ENCODE measurements at regions not wholly inside any gene's neighbourhood (a gene's known extent, or its start where the extent isn't known, plus 50 kb on each side); places are given as distances from the start of the nearest gene placed in this dataset.

DNA sequence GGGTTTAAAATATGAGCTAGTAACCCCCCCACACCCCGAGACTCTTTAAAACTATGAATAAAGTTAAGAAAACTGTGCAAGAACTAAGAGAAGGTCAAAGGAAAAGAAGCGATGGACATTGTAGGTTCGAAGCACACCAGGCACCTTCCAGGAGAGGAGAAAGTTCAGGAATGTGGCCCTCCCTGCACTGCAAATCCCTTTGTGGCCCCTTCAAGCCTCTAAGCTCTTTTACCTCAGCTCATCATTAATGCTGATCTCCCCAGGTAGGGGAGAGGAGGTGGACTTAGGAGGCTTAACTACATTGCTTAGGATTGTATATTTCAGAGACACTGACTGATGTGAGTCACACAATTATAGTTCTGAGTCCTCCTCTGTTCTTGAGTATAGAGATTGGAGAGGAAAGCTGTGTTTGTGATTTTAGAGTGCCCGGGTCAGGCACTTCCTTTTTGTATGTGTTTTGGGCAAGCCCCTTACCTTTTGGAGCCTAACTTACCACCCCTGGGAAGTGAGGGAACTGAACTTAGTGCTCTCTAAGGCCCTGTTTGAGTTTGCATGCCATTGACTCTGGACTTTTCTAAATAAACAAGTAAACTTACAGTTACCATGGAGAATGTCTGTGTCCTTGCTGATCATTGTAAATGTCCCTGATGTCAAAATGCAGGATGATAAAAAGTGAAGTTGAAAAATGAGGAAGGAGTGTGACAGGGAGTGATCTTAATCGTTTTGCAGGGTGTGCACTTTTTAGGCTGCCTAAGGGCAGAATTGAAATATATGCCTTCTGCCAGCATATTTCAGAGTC is 140.8 kb upstream of the ZEB2 start:
- H3K9me3 Mint-ChIP-seq (ENCODE audit: insufficient read depth): no peaks in the 10 kb centered on the region
- no peak for ATAC-seq (ENCODE audit: low read depth)
- no peaks in the 10 kb centered on the region for H3K27me3 Mint-ChIP-seq
- H3K9me3 ChIP-seq (ENCODE audit: control extremely low read depth in 1 of 3, control insufficient read depth in 2 of 3, insufficient read depth in 1 of 3, low read length in 2 of 3): no peaks in the 10 kb centered on the region
- peak overlapping the region; percentile 34 for H3K27ac Mint-ChIP-seq
- ChIA-PET POLR2A (no interaction called here), CTCF (no interaction called here)
- intact Hi-C loops (cut with micrococcal nuclease): no loop called here
- H3K27ac ChIP-seq (ENCODE audit: low read length in 2 of 2): no peak overlapping the region
- DNase-seq: peak; percentile 20
- no peak overlapping the region for H3K4me3 Mint-ChIP-seq
- no peaks in the 10 kb centered on the region for H3K27me3 ChIP-seq (replicated peaks in 1 of 4; ENCODE audit: control extremely low read depth in 1 of 4, control insufficient read depth in 3 of 4, insufficient read depth in 4 of 4, low read length in 3 of 4)
- TF ChIP-seq EZH2 (IDR thresholded peaks at IDR 0.05; ENCODE audit: borderline replicate concordance, insufficient read depth, low read depth, low read length, poor library complexity, severe bottlenecking) (no peak), CTCF (IDR thresholded peaks at IDR 0.05) (no peak)
- no peaks in the 10 kb centered on the region for H4K20me1 ChIP-seq (ENCODE audit: control insufficient read depth, insufficient read depth, low read length, poor library complexity, severe bottlenecking)
- 0% methylated on average over 1 of the region's 5 CpGs for WGBS (ENCODE audit: insufficient coverage)
- H3K4me1 ChIP-seq (ENCODE audit: control insufficient read depth in 2 of 2, insufficient read depth in 2 of 2, low read length in 2 of 2): peaks cover 3 to 16% of the 10 kb centered on the region in 2 donors
- H2AFZ ChIP-seq (ENCODE audit: insufficient read depth, low read depth, low read length, poor library complexity, severe bottlenecking): no peak overlapping the region
- no peak overlapping the region for H3K9ac ChIP-seq (ENCODE audit: low read length)
- no peak overlapping the region for H3K4me3 ChIP-seq (ENCODE audit: control extremely low read depth in 1 of 5, extremely low read depth in 1 of 5, insufficient read depth in 1 of 5, low read depth in 2 of 5, low read length in 4 of 5)
- H3K4me2 ChIP-seq (replicated peaks; ENCODE audit: low read depth, low read length, poor library complexity, severe bottlenecking): no peak overlapping the region
- no peaks in the 10 kb centered on the region for H3K36me3 ChIP-seq (replicated peaks in 1 of 2; ENCODE audit: control extremely low read depth in 1 of 2, control insufficient read depth in 1 of 2, extremely low read depth in 1 of 2, insufficient read depth in 2 of 2, low read length in 1 of 2)
- H3K4me1 Mint-ChIP-seq: peaks cover 19% of the 10 kb centered on the region
- H3K79me2 ChIP-seq (ENCODE audit: control insufficient read depth, insufficient read depth, low read length): no peaks in the 10 kb centered on the region

DNA sequence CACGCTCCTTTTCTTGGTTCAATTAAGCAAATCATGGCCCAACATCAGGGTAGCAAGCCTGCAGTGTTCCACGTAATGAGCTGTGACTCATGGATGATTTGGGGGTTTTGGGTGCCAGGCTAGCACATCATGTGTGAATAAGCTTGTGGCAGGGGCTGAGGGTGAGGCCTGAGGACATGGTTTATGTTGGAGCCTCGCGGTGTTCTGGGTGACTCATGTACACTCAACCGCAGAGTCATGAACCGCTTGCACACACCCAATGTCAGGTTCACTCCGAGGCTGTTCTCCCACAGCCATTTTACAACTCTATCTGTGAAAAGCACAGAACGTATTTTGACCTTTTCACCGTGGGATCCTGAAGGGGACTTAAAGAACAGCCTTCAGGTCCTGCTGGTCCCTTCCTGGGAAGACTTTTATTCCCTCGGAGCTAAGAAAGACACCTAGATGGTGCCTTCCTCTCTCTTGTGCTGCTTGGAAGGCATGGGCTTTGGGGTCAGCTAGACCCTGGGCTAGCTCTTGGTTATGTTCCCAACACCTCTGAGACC is 139.9 kb upstream of the ZEB2 start:
- H3K27ac Mint-ChIP-seq: no peak overlapping the region
- Histone ChIP-seq H4K20me1 (ENCODE audit: control insufficient read depth, insufficient read depth, low read length, poor library complexity, severe bottlenecking) (no peaks in the 10 kb centered on the region), H3K9me3 (ENCODE audit: control extremely low read depth in 1 of 3, control insufficient read depth in 2 of 3, insufficient read depth in 1 of 3, low read length in 2 of 3) (no peaks in the 10 kb centered on the region), H3K27ac (ENCODE audit: low read length in 2 of 2) (no peak overlapping the region), H3K27me3 (replicated peaks in 1 of 4; ENCODE audit: control extremely low read depth in 1 of 4, control insufficient read depth in 3 of 4, insufficient read depth in 4 of 4, low read length in 3 of 4) (no peaks in the 10 kb centered on the region), H3K4me1 (ENCODE audit: control insufficient read depth in 2 of 2, insufficient read depth in 2 of 2, low read length in 2 of 2) (peaks cover 4 to 16% of the 10 kb centered on the region in 2 donors), H3K36me3 (replicated peaks in 1 of 2; ENCODE audit: control extremely low read depth in 1 of 2, control insufficient read depth in 1 of 2, extremely low read depth in 1 of 2, insufficient read depth in 2 of 2, low read length in 1 of 2) (no peaks in the 10 kb centered on the region), H3K9ac (ENCODE audit: low read length) (no peak overlapping the region), H3K4me3 (ENCODE audit: control extremely low read depth in 1 of 5, extremely low read depth in 1 of 5, insufficient read depth in 1 of 5, low read depth in 2 of 5, low read length in 4 of 5) (no peak overlapping the region), H3K4me2 (replicated peaks; ENCODE audit: low read depth, low read length, poor library complexity, severe bottlenecking) (no peak overlapping the region), H2AFZ (ENCODE audit: insufficient read depth, low read depth, low read length, poor library complexity, severe bottlenecking) (no peak overlapping the region), H3K79me2 (ENCODE audit: control insufficient read depth, insufficient read depth, low read length) (no peaks in the 10 kb centered on the region)
- intact Hi-C loops (cut with micrococcal nuclease): no loop called here
- WGBS (ENCODE audit: insufficient coverage): 85% methylated on average over 8 of the region's 10 CpGs
- DNase-seq (no peak), ATAC-seq (ENCODE audit: low read depth) (peak; percentile 82)
- H3K9me3 Mint-ChIP-seq (ENCODE audit: insufficient read depth): no peaks in the 10 kb centered on the region
- TF ChIP-seq CTCF (IDR thresholded peaks at IDR 0.05) (no peak), EZH2 (IDR thresholded peaks at IDR 0.05; ENCODE audit: borderline replicate concordance, insufficient read depth, low read depth, low read length, poor library complexity, severe bottlenecking) (no peak)
- H3K4me3 Mint-ChIP-seq: no peak overlapping the region
- H3K27me3 Mint-ChIP-seq: no peaks in the 10 kb centered on the region
- peaks cover 19% of the 10 kb centered on the region for H3K4me1 Mint-ChIP-seq
- ChIA-PET POLR2A (no interaction called here), CTCF (interaction anchor here (1.0 kb wide), 1 partner anchor 140 kb away, joined by 3 read pairs; the partner anchor contains the start of gene ZEB2)
